Neural crest cell (in vitro differentiated cells): ENCODE measurements at regions not wholly inside any gene's neighbourhood (a gene's known extent, or its start where the extent isn't known, plus 50 kb on each side); places are given as distances from the start of the nearest gene placed in this dataset.
"Not testable (repeated sequence)": the region's sequence is repeated elsewhere in the genome, so short reads cannot be mapped to it uniquely, and the experiment has no call there.

Experiments
- DNase-seq: peaks from one replicate; pipeline ENCODE4 v3.0.0; 2021; ENCODE audit warnings: low read depth, mixed read lengths, low spot score
- H3K27ac Mint-ChIP-seq: one replicate; pipeline ENCODE4 v1.8.0; 2021; ENCODE audit warnings: mild to moderate bottlenecking, mixed read lengths; ENCODE audit not compliant: unreplicated experiment
- H3K27me3 Mint-ChIP-seq: 2 replicates; pipeline ENCODE4 v1.8.0; 2021; ENCODE audit warnings: low read depth, mild to moderate bottlenecking, mixed read lengths
- H3K36me3 Mint-ChIP-seq: 2 replicates; pipeline ENCODE4 v1.8.0; 2021; ENCODE audit warnings: low read depth, mild to moderate bottlenecking, mixed read lengths
- H3K4me1 Mint-ChIP-seq: 2 replicates; pipeline ENCODE4 v1.8.0; 2021; ENCODE audit warnings: mixed read lengths
- H3K4me3 Mint-ChIP-seq: one replicate; pipeline ENCODE4 v1.8.0; 2021; ENCODE audit warnings: mild to moderate bottlenecking, mixed read lengths
- H3K9me3 Mint-ChIP-seq: 2 replicates; pipeline ENCODE4 v1.8.0; 2021; ENCODE audit warnings: mixed read lengths
- CTCF ChIP-seq: fragments of 200-600 bp; sonication (generic); conservative IDR thresholded peaks from 2 replicates; pipeline ENCODE4 v1.5.0; 2021; ENCODE audit warnings: antibody characterized with exemption, mild to moderate bottlenecking

GRCh38 chr5:163861670-163862069 is 356.3 kb downstream of the MAT2B start:
- H3K36me3 Mint-ChIP-seq: no peaks in the 10 kb centered on the region
- no peaks in the 10 kb centered on the region for H3K27me3 Mint-ChIP-seq
- no peaks in the 10 kb centered on the region for H3K4me1 Mint-ChIP-seq
- no peak overlapping the region for H3K27ac Mint-ChIP-seq
- TF ChIP-seq CTCF: no peak
- DNase-seq: no peak
- no peak overlapping the region for H3K4me3 Mint-ChIP-seq
- H3K9me3 Mint-ChIP-seq: peaks cover 7% of the 10 kb centered on the region

- H3K27me3 Mint-ChIP-seq: no peaks in the 10 kb centered on the region
- no peak overlapping the region for H3K4me3 Mint-ChIP-seq
- TF ChIP-seq CTCF: no peak
- no peaks in the 10 kb centered on the region for H3K9me3 Mint-ChIP-seq
- no peak overlapping the region for H3K27ac Mint-ChIP-seq
- peaks cover 13% of the 10 kb centered on the region for H3K4me1 Mint-ChIP-seq
- H3K36me3 Mint-ChIP-seq: no peaks in the 10 kb centered on the region
- DNase-seq: no peak
Observed at GRCh38 chr5:163867324-163867723, 361.9 kb downstream of the MAT2B start.

- H3K4me1 Mint-ChIP-seq: peaks cover 13% of the 10 kb centered on the region
- H3K27me3 Mint-ChIP-seq: no peaks in the 10 kb centered on the region
- no peak for TF ChIP-seq CTCF
- no peak overlapping the region for H3K4me3 Mint-ChIP-seq
- H3K27ac Mint-ChIP-seq: no peak overlapping the region
- no peak for DNase-seq
- no peaks in the 10 kb centered on the region for H3K9me3 Mint-ChIP-seq
- H3K36me3 Mint-ChIP-seq: no peaks in the 10 kb centered on the region
Observed at GRCh38 chr5:163867738-163868137, 362.3 kb downstream of the MAT2B start.

DNA sequence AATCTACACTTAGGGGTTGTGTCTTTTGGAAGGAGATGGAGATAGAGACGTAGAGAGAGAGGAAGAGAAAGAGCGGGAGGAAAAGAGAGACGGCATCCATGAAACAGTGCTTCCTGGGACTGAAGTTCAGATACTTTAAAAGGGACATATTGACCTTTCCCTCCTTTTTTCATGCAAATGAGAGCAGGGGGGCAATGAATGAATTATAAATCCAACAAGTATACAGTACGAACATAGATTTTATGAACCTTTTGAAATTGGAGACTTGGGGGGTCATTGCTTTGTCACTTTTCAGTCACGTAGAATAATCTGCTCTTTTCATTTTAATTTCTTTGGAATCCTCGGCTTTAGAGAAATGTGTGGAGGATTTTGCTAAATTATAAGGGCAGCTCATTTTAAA is 364.2 kb downstream of the MAT2B start:
- H3K4me3 Mint-ChIP-seq: no peak overlapping the region
- no peak for TF ChIP-seq CTCF
- no peaks in the 10 kb centered on the region for H3K36me3 Mint-ChIP-seq
- H3K27ac Mint-ChIP-seq: no peak overlapping the region
- no peaks in the 10 kb centered on the region for H3K27me3 Mint-ChIP-seq
- DNase-seq: no peak
- peaks cover 13% of the 10 kb centered on the region for H3K4me1 Mint-ChIP-seq
- H3K9me3 Mint-ChIP-seq: no peaks in the 10 kb centered on the region

DNA sequence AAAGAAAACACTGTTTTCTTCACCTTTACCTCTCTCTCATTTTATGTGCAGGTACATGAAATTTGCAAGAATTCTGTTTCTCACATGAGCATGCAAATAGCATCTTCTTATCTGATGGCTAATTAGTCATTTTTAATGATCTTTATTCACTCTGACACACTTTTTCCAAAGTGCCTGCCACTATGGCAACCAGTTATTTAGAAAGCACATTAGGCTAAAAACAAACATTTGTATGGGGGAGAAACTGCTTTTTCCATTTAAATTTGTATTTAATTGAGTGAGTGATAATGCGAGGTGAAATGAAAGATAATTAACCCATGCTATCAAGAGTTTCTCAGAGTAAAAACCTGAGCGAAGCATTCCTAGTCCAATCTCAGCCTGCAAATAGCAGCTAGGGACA is 365.0 kb downstream of the MAT2B start:
- H3K4me1 Mint-ChIP-seq: peaks cover 13% of the 10 kb centered on the region
- no peak for TF ChIP-seq CTCF
- H3K4me3 Mint-ChIP-seq: no peak overlapping the region
- H3K9me3 Mint-ChIP-seq: no peaks in the 10 kb centered on the region
- no peaks in the 10 kb centered on the region for H3K36me3 Mint-ChIP-seq
- no peak for DNase-seq
- H3K27me3 Mint-ChIP-seq: no peaks in the 10 kb centered on the region
- no peak overlapping the region for H3K27ac Mint-ChIP-seq

DNA sequence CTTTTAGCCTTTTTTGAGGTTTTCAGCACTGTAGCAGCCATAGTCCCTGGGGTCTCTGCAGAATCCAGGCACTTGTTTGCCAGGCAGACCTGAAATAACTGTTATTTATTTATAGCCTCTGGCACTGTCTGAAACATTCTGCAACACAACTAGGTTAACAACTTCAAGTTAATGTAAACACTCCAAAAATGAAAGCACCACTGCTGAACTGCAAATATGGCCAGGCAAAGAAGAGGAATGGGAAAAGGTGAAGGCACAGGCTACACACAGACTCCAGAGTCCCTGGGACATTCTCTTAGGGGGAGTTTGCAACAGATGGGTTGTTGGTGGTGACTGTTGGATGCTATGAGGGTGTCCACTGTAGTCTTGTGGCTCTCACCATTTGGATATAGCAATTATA is 369.0 kb downstream of the MAT2B start:
- peaks cover 10% of the 10 kb centered on the region for H3K4me1 Mint-ChIP-seq
- no peaks in the 10 kb centered on the region for H3K36me3 Mint-ChIP-seq
- no peak for DNase-seq
- no peak overlapping the region for H3K4me3 Mint-ChIP-seq
- no peak overlapping the region for H3K27ac Mint-ChIP-seq
- no peak for TF ChIP-seq CTCF
- no peaks in the 10 kb centered on the region for H3K27me3 Mint-ChIP-seq
- no peaks in the 10 kb centered on the region for H3K9me3 Mint-ChIP-seq

- not testable (repeated sequence) for H3K9me3 Mint-ChIP-seq, DNase-seq, H3K4me1 Mint-ChIP-seq, H3K27me3 Mint-ChIP-seq, H3K36me3 Mint-ChIP-seq, H3K27ac Mint-ChIP-seq, H3K4me3 Mint-ChIP-seq
Observed at GRCh38 chr5:163874912-163875311, 369.5 kb downstream of the MAT2B start.
